ENCODE measurements at regions not wholly inside any gene's neighbourhood (a gene's known extent, or its start where the extent isn't known, plus 50 kb on each side); places are given as distances from the start of the nearest gene placed in this dataset.

DNA sequence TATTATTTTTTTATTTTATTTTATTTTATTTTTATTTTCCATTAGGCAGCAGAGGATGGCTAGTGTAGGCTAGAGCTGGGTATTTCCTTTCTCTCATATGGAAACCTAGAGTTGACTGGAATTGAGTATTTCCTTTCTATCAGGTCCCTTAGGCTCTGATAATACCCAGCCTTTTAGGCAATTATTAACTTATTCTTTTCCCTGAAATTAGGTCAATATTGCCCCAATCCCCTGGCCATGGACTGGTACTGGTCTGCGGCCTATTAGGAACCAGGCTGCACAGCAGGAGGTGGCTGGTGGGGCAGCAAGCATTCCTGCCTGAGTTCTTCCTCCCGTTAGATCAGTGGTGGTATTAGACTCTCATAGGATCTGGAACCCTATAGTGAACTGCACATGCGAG, 632.2 kb downstream of the TENT5A start:
- Mint-ChIP-seq H3K4me1 (no peaks in the 10 kb centered on the region), H3K4me3 (no peak overlapping the region), H3K27me3 (ENCODE audit: low read depth in 3 of 3) (peaks cover 0 to 1% (median 0%) of the 10 kb centered on the region in 3 donors), H3K9me3 (peaks cover under 1 to 14% (median 8%) of the 10 kb centered on the region in 7 donors), H3K36me3 (no peaks in the 10 kb centered on the region), H3K27ac (no peak overlapping the region)
- WGBS (ENCODE audit: insufficient coverage), result no CpG with 5 or more reads among the region's 3 CpGs
- Histone ChIP-seq H3K9ac (ENCODE audit: insufficient read depth, low read length, poor library complexity, severe bottlenecking) (no peak overlapping the region), H3K27ac (ENCODE audit: low read depth in 1 of 2, low read length in 2 of 2) (no peak overlapping the region), H2AFZ (ENCODE audit: insufficient read depth, low read depth, low read length, poor library complexity, severe bottlenecking) (no peak overlapping the region), H3K27me3 (ENCODE audit: control insufficient read depth in 2 of 2, insufficient read depth in 2 of 2, low read length in 2 of 2) (no peaks in the 10 kb centered on the region), H3K36me3 (replicated peaks in 1 of 2; ENCODE audit: control insufficient read depth in 1 of 2, insufficient read depth in 2 of 2, low read length in 2 of 2) (no peaks in the 10 kb centered on the region), H3K9me3 (replicated peaks in 1 of 2; ENCODE audit: control insufficient read depth in 1 of 2, insufficient read depth in 1 of 2, low read length in 2 of 2) (peaks cover 0 to 14% of the 10 kb centered on the region in 2 donors), H3K4me1 (ENCODE audit: control insufficient read depth in 1 of 2, insufficient read depth in 2 of 2, low read length in 2 of 2) (no peaks in the 10 kb centered on the region), H3K4me3 (replicated peaks in 1 of 3; ENCODE audit: low read depth in 2 of 3, low read length in 3 of 3) (no peak overlapping the region), H4K20me1 (ENCODE audit: insufficient read depth, low read length) (no peaks in the 10 kb centered on the region), H3K4me2 (replicated peaks; ENCODE audit: extremely low read depth, low read length, poor library complexity, severe bottlenecking) (no peak overlapping the region), H3K79me2 (ENCODE audit: insufficient read depth, low read length) (no peaks in the 10 kb centered on the region)
- intact Hi-C loops (cut with micrococcal nuclease), result no loop called here
- TF ChIP-seq, protein P1, sequence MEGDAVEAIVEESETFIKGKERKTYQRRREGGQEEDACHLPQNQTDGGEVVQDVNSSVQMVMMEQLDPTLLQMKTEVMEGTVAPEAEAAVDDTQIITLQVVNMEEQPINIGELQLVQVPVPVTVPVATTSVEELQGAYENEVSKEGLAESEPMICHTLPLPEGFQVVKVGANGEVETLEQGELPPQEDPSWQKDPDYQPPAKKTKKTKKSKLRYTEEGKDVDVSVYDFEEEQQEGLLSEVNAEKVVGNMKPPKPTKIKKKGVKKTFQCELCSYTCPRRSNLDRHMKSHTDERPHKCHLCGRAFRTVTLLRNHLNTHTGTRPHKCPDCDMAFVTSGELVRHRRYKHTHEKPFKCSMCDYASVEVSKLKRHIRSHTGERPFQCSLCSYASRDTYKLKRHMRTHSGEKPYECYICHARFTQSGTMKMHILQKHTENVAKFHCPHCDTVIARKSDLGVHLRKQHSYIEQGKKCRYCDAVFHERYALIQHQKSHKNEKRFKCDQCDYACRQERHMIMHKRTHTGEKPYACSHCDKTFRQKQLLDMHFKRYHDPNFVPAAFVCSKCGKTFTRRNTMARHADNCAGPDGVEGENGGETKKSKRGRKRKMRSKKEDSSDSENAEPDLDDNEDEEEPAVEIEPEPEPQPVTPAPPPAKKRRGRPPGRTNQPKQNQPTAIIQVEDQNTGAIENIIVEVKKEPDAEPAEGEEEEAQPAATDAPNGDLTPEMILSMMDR (IDR thresholded peaks at IDR 0.05), result no peak
- no peak for DNase-seq

DNA sequence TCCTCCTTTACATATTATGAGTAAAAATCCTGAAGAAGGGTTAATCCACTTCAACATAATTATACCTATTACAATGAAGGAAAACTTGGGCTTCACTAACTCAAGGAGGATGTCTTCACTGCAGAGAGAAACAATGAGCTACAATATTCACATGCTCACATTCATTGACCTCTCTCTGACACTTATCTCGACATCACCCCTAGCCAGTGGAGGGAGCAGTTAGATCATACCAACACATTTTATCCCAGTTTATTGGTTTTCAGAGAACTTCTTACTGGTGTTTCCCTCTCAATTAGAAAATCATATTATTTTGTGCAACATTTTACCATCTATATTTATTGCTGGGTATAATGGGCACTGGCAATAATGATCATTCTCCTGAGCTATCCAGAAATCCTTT, 646.5 kb downstream of the TENT5A start:
- no peaks in the 10 kb centered on the region for H3K27me3 ChIP-seq (ENCODE audit: control insufficient read depth in 2 of 2, insufficient read depth in 2 of 2, low read length in 2 of 2)
- WGBS (ENCODE audit: insufficient coverage), result no CpG with 5 or more reads among the region's 1 CpG
- no peaks in the 10 kb centered on the region for H3K27me3 Mint-ChIP-seq (ENCODE audit: low read depth in 3 of 3)
- H3K9me3 Mint-ChIP-seq, result peaks cover 0 to 5% (median 1%) of the 10 kb centered on the region in 7 donors
- no peak for DNase-seq
- H4K20me1 ChIP-seq (ENCODE audit: insufficient read depth, low read length), result no peaks in the 10 kb centered on the region
- H3K4me3 Mint-ChIP-seq, result no peak overlapping the region
- no peak overlapping the region for H3K27ac ChIP-seq (ENCODE audit: low read depth in 1 of 2, low read length in 2 of 2)
- H3K4me1 ChIP-seq (ENCODE audit: control insufficient read depth in 1 of 2, insufficient read depth in 2 of 2, low read length in 2 of 2), result no peaks in the 10 kb centered on the region
- H3K79me2 ChIP-seq (ENCODE audit: insufficient read depth, low read length), result no peaks in the 10 kb centered on the region
- H3K4me2 ChIP-seq (replicated peaks; ENCODE audit: extremely low read depth, low read length, poor library complexity, severe bottlenecking), result no peak overlapping the region
- no peak overlapping the region for H2AFZ ChIP-seq (ENCODE audit: insufficient read depth, low read depth, low read length, poor library complexity, severe bottlenecking)
- intact Hi-C loops (cut with micrococcal nuclease), result no loop called here
- TF ChIP-seq, protein P1 (IDR thresholded peaks at IDR 0.05), result no peak
- H3K9me3 ChIP-seq (replicated peaks in 1 of 2; ENCODE audit: control insufficient read depth in 1 of 2, insufficient read depth in 1 of 2, low read length in 2 of 2), result no peaks in the 10 kb centered on the region
- H3K9ac ChIP-seq (ENCODE audit: insufficient read depth, low read length, poor library complexity, severe bottlenecking), result no peak overlapping the region
- no peaks in the 10 kb centered on the region for H3K36me3 ChIP-seq (replicated peaks in 1 of 2; ENCODE audit: control insufficient read depth in 1 of 2, insufficient read depth in 2 of 2, low read length in 2 of 2)
- H3K27ac Mint-ChIP-seq, result no peak overlapping the region
- H3K36me3 Mint-ChIP-seq, result no peaks in the 10 kb centered on the region
- no peak overlapping the region for H3K4me3 ChIP-seq (replicated peaks in 1 of 3; ENCODE audit: low read depth in 2 of 3, low read length in 3 of 3)
- H3K4me1 Mint-ChIP-seq, result no peaks in the 10 kb centered on the region

Measured in CD14-positive monocyte (primary cell).